ENCODE measurements at regions not wholly inside any gene's neighbourhood (a gene's known extent, or its start where the extent isn't known, plus 50 kb on each side); places are given as distances from the start of the nearest gene placed in this dataset.
A peak's percentile ranks its signal among the peaks of the same experiment; 100 is the strongest.

- TF ChIP-seq FIP1L1 (IDR thresholded peaks at IDR 0.05; ENCODE audit: low read depth, low read length, poor library complexity, severe bottlenecking), result no peak
- no peak for TF ChIP-seq ZNF764 (CRISPR knock-in tag; IDR thresholded peaks at IDR 0.05; ENCODE audit: low read depth)
Observed at GRCh38 chr6:11944111-11944510, 68.0 kb upstream of the HIVEP1 start (continued).

- Histone ChIP-seq H3K9me1 (ENCODE audit: control insufficient read depth, insufficient read depth, low read length) (no peaks in the 10 kb centered on the region), H3K27me3 (ENCODE audit: control insufficient read depth in 2 of 2, insufficient read depth in 2 of 2, low read length in 2 of 2) (no peaks in the 10 kb centered on the region), H2AFZ (ENCODE audit: low read depth, low read length) (peak overlapping the region; percentile 27; the same call in 1 of the 2 replicates), H3K4me3 (no peak overlapping the region), H3K4me1 (replicated peaks in 1 of 2; ENCODE audit: control insufficient read depth in 2 of 2, insufficient read depth in 2 of 2, low read length in 2 of 2) (peaks cover 12 to 21% of the 10 kb centered on the region in 2 experiments; a peak in 4 of 5 replicates), H4K20me1 (replicated peaks; ENCODE audit: control insufficient read depth, insufficient read depth, low read length) (no peaks in the 10 kb centered on the region), H3K9ac (ENCODE audit: insufficient read depth in 1 of 2, low read depth in 2 of 2, low read length in 2 of 2) (no peak overlapping the region), H3K79me2 (ENCODE audit: control insufficient read depth, insufficient read depth, low read length) (no peaks in the 10 kb centered on the region), H3K4me2 (ENCODE audit: insufficient read depth, low read length) (no peak overlapping the region), H3K27ac (ENCODE audit: extremely low read depth, low read depth, low read length) (no peak overlapping the region), H3K36me3 (ENCODE audit: control insufficient read depth, insufficient read depth, low read length) (no peaks in the 10 kb centered on the region), H3K9me3 (replicated peaks; ENCODE audit: control insufficient read depth, insufficient read depth, low read depth, low read length) (no peaks in the 10 kb centered on the region; the same call in 1 of the 2 replicates)
- ChIA-PET CTCF (ENCODE audit: low intra/inter-chr PET ratio) (no interaction called here), POLR2A (interaction anchor here (0.8 to 1.5 kb wide), 2 partner anchors 11 to 12 kb away, joined by 3 to 10 read pairs; no protein-coding TSS in a partner anchor)
- in situ Hi-C loops (cut with MboI) (no loop called here), intact Hi-C loops (cut with micrococcal nuclease) (no loop called here)
- no TSS peak for BruUV-seq (replicated peaks)
- ATAC-seq (no peak), FAIRE-seq (no peak), DNase-seq (ENCODE audit: extremely low read depth in 1 of 4, low spot score in 3 of 4) (no peak)
- 95% methylated on average over 5 of the region's 5 CpGs for WGBS (ENCODE audit: insufficient coverage, low coverage, missing lambda C conversion rate)
- no peak for TF ChIP-seq ETS2 (tag; IDR thresholded peaks at IDR 0.05; ENCODE audit: borderline replicate concordance, poor library complexity, severe bottlenecking)
- TF ChIP-seq TSHZ1 (CRISPR knock-in tag; IDR thresholded peaks at IDR 0.05), result no peak
- peak; percentile 52; the same call in 1 of the 2 replicates for TF ChIP-seq ZBTB33 (CRISPR knock-in tag; IDR thresholded peaks at IDR 0.05)
- TF ChIP-seq JUNB (CRISPR knock-in tag; conservative IDR thresholded peaks at IDR 0.05), result no peak
- no peak for TF ChIP-seq NR2F6 (CRISPR knock-in tag; IDR thresholded peaks at IDR 0.05)
- peak; percentile 57; the same call in 1 of the 2 replicates for TF ChIP-seq FOXJ3 (CRISPR knock-in tag; IDR thresholded peaks at IDR 0.05)
- peak; percentile 80 for TF ChIP-seq RFX1 (IDR thresholded peaks at IDR 0.05)
- no peak for TF ChIP-seq TOE1 (IDR thresholded peaks at IDR 0.05; ENCODE audit: borderline replicate concordance)
- no peak for TF ChIP-seq TOE1 (CRISPR knock-in tag; IDR thresholded peaks at IDR 0.05; ENCODE audit: borderline replicate concordance, low read depth)
- TF ChIP-seq MEF2D (tag; conservative IDR thresholded peaks at IDR 0.05; ENCODE audit: low read depth), result no peak
- no peak for TF ChIP-seq HNRNPK (IDR thresholded peaks at IDR 0.05; ENCODE audit: low read depth, low read length, poor library complexity, severe bottlenecking)
- 0 out of 2 replicates have a peak, but pooled peaks have one; percentile 21 for TF ChIP-seq CXXC5 (CRISPR knock-in tag; IDR thresholded peaks at IDR 0.05)
- no peak for TF ChIP-seq NR2C1 (IDR thresholded peaks at IDR 0.05)
- TF ChIP-seq NR2C1 (tag; IDR thresholded peaks at IDR 0.05), result no peak
- TF ChIP-seq ZNF507 (tag; conservative IDR thresholded peaks at IDR 0.05), result no peak
- no peak for TF ChIP-seq MTA3 (IDR thresholded peaks at IDR 0.05; ENCODE audit: borderline replicate concordance)
Observed at GRCh38 chr6:11943060-11943459, 69.1 kb upstream of the HIVEP1 start.

Measured in K562 (cell line).